WERI-Rb-1 (cell line): ENCODE measurements at regions not wholly inside any gene's neighbourhood (a gene's known extent, or its start where the extent isn't known, plus 50 kb on each side); places are given as distances from the start of the nearest gene placed in this dataset.
"Not testable (repeated sequence)": the region's sequence is repeated elsewhere in the genome, so short reads cannot be mapped to it uniquely, and the experiment has no call there.

Source experiments
- DNase-seq: peaks from one replicate; pipeline ENCODE4 v3.0.0-alpha.2; 2020
- H3K27ac ChIP-seq: fragments of 250-450 bp; sonication (Bioruptor Pico); 2 replicates; pipeline ENCODE4 v1.5.1; 2020; ENCODE audit warnings: mild to moderate bottlenecking, moderate library complexity
- H3K27me3 ChIP-seq: fragments of 250-450 bp; sonication (Bioruptor Pico); 2 replicates; pipeline ENCODE4 v1.5.1; 2021; ENCODE audit warnings: mild to moderate bottlenecking, low read depth, moderate library complexity; ENCODE audit not compliant: insufficient read depth, severe bottlenecking
- H3K36me3 ChIP-seq: fragments of 250-450 bp; sonication (Bioruptor Pico); 2 replicates; pipeline ENCODE4 v1.5.1; 2020; ENCODE audit warnings: mild to moderate bottlenecking, moderate library complexity
- H3K4me3 ChIP-seq: 2 replicates; pipeline ENCODE4 v1.5.1; 2011; ENCODE audit warnings: low read depth, mild to moderate bottlenecking, control low read depth, low read length
- H3K9me3 ChIP-seq: fragments of 250-450 bp; sonication (Bioruptor Pico); 2 replicates; pipeline ENCODE4 v1.5.1; 2021; ENCODE audit warnings: mild to moderate bottlenecking, moderate library complexity; ENCODE audit not compliant: severe bottlenecking
- TF ChIP-seq, protein P1 (sequence below): IDR thresholded peaks from 2 replicates; pipeline ENCODE4 v1.5.1; 2011; ENCODE audit warnings: low read depth, mild to moderate bottlenecking, control low read depth, inconsistent platforms, low read length

DNA sequence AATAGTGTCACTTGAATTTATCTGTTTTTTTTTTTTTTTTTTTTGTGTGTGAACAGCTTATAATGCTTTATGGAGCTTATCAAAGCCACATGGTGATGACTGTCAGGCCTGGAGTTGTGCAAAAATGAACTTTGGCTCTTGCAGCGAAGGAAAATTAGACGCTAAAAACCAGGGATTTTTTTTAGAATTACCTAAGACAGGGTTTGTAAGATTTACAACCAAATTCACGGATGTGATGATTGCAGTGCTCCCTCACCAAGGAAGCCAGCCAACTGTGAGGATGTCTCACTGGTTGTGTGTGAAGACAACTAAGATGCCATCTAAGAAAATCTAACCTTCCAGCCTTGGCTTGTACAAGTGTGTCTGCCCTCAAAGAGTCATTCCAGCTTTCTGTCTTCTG, 127.1 kb upstream of the SLC4A4 start:
- H3K27ac ChIP-seq: no peak overlapping the region
- no peaks in the 10 kb centered on the region for H3K36me3 ChIP-seq
- TF ChIP-seq, protein P1, sequence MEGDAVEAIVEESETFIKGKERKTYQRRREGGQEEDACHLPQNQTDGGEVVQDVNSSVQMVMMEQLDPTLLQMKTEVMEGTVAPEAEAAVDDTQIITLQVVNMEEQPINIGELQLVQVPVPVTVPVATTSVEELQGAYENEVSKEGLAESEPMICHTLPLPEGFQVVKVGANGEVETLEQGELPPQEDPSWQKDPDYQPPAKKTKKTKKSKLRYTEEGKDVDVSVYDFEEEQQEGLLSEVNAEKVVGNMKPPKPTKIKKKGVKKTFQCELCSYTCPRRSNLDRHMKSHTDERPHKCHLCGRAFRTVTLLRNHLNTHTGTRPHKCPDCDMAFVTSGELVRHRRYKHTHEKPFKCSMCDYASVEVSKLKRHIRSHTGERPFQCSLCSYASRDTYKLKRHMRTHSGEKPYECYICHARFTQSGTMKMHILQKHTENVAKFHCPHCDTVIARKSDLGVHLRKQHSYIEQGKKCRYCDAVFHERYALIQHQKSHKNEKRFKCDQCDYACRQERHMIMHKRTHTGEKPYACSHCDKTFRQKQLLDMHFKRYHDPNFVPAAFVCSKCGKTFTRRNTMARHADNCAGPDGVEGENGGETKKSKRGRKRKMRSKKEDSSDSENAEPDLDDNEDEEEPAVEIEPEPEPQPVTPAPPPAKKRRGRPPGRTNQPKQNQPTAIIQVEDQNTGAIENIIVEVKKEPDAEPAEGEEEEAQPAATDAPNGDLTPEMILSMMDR: no peak
- H3K4me3 ChIP-seq: no peak overlapping the region
- H3K27me3 ChIP-seq: no peaks in the 10 kb centered on the region
- no peaks in the 10 kb centered on the region for H3K9me3 ChIP-seq
- no peak for DNase-seq

DNA sequence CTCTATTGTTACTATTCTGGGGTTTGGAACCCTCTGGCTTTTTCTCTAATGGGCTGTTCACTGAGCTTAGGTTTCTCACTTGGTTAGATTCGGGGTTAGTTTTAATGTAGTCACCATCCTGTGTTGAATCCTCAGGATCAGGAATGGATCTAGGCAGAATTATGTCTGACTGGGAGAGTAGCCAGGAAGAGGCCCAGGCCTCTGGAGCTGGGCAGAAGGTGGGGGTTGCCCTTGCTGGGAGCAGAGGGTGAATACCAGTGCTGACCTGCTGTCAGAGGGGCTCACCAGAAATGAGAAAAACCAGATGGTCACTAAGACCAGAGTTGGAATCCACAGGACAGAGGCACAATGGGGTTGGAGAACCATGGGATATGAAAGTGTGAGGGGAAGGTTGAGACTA, 126.6 kb upstream of the SLC4A4 start:
- TF ChIP-seq, protein P1: no peak

DNA sequence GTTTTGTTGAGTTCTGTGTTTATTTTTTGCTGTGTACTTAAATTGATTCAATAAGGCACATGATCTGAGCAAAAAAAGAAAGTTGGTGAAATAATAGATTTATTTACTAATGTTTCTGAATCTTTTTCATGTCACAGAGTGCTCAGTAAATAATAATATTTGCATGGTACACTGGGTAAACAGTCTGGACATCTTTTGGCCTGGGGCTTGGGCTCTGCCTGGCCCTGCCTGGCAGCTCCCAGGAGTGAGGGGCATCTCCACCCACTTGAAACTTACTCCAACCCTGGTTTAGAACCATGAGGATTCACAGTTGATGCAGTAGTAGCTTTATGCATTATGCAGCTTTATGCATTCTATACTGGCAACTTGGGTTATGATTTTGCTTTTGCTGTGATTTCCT, 124.2 kb upstream of the SLC4A4 start:
- Histone ChIP-seq H3K27ac (no peak overlapping the region), H3K36me3 (no peaks in the 10 kb centered on the region), H3K9me3 (no peaks in the 10 kb centered on the region), H3K27me3 (no peaks in the 10 kb centered on the region), H3K4me3 (no peak overlapping the region)
- TF ChIP-seq, protein P1: no peak
- no peak for DNase-seq

More for the DNA sequence above, 126.6 kb upstream of the SLC4A4 start:
- no peaks in the 10 kb centered on the region for H3K36me3 ChIP-seq
- H3K27me3 ChIP-seq: no peaks in the 10 kb centered on the region
- no peak for DNase-seq
- no peak overlapping the region for H3K27ac ChIP-seq
- H3K9me3 ChIP-seq: no peaks in the 10 kb centered on the region
- H3K4me3 ChIP-seq: no peak overlapping the region

DNA sequence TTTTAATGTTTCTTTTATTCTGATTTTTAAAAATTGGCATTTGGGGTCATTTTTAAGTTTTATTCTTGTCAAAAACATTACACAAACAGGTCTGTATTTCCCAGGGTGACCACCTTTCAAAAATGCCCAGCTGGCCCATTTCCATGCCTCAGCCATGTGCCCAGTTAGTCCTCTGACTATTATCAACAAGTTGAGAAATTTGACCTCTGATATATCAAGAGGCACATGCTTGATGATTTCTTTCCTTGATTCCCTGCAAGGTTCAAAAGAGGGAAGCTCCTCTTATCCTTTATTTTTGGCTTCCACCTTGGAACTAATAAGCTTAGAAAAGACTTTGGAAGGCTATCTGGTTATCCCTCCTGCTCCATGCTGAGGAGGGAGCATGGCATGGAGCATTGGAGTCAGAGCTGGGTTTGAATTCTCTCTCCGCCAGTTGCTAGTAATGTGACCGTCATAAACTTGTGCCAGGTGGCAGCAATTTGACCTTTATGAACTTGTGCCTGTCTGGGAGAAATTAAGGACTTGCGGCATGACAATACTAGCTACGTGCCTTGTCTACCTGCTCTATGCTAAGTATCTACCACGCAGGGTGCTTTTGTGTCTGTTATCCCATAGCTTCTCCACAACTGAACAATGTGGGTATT, 122.4 kb upstream of the SLC4A4 start:
- DNase-seq: no peak
- no peak overlapping the region for H3K27ac ChIP-seq
- no peaks in the 10 kb centered on the region for H3K36me3 ChIP-seq
- H3K9me3 ChIP-seq: no peaks in the 10 kb centered on the region
- TF ChIP-seq, protein P1: no peak
- H3K4me3 ChIP-seq: no peak overlapping the region
- no peaks in the 10 kb centered on the region for H3K27me3 ChIP-seq

DNA sequence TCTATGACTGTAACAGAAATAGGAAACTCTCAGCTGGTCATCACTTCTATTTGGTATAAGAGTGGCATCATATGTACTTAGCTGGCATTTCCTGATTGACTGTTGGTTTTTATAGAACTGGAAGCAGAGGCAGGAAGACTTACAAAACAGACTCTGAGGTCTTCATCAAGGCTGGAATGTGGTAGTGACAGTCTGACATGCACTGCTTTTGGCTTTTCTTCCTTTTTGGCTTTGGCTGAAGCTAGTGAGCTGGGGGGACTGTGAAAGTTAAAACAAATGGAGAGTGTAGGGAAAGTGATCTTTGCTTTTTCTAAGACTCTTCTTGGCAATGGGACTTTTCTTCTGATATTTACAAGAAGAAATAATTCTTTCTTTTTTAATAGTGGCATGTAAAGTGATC, 121.1 kb upstream of the SLC4A4 start:
- Histone ChIP-seq H3K27me3 (no peaks in the 10 kb centered on the region), H3K4me3 (no peak overlapping the region), H3K36me3 (no peaks in the 10 kb centered on the region), H3K27ac (no peak overlapping the region), H3K9me3 (no peaks in the 10 kb centered on the region)
- no peak for DNase-seq
- TF ChIP-seq, protein P1: no peak

DNA sequence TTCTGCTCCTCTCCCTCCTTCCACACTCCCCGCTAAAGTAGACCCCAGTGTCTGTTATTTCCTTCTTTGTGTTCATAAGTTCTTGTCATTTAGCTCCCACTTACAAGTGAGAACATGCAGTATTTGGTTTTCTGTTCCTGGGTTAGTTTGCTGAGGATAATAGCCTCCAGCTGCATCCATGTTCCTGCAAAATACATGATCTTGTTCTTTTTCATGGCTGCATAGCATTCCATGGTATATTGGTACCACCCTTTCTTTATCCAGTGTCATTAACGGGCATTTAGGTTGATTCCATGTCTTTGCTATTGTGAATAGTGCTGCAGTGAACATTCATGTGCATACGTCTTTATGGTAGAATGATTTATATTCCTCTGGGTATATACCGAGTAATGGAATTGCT, 118.0 kb upstream of the SLC4A4 start:
- DNase-seq, H3K27ac ChIP-seq, H3K27me3 ChIP-seq, H3K4me3 ChIP-seq, H3K9me3 ChIP-seq, H3K36me3 ChIP-seq: not testable (repeated sequence)
